Prostate gland (tissue), 2 donors: ENCODE measurements at regions not wholly inside any gene's neighbourhood (a gene's known extent, or its start where the extent isn't known, plus 50 kb on each side); places are given as distances from the start of the nearest gene placed in this dataset.

Experiments used
- CTCF ChIP-seq, 4 experiments: fragments of 200-600 bp in 2 of 4; fragments of 450-650 bp in 2 of 4; sonication (generic) in 2 of 4; IDR thresholded peaks; 1 replicate in 3 of 4; 2 replicates in 1 of 4; pipeline ENCODE4 v1.5.1; 2016 to 2019; ENCODE audit warnings: antibody characterized with exemption in 4 of 4, mild to moderate bottlenecking in 2 of 4, moderate library complexity in 2 of 4
- POLR2AphosphoS5 ChIP-seq: sonication (generic); formaldehyde crosslinking; IDR thresholded peaks from one replicate; pipeline ENCODE4 v1.6.1; 2017; ENCODE audit warnings: antibody characterized with exemption

- TF ChIP-seq CTCF (IDR thresholded peaks at IDR 0.05), result no peak
- no peak for TF ChIP-seq POLR2AphosphoS5
Observed at GRCh38 chr1:208450958-208451357, 206.8 kb upstream of the PLXNA2 start.
